GM19238 (cell line): ENCODE measurements at regions not wholly inside any gene's neighbourhood (a gene's known extent, or its start where the extent isn't known, plus 50 kb on each side); places are given as distances from the start of the nearest gene placed in this dataset.
"Not testable (repeated sequence)": the region's sequence is repeated elsewhere in the genome, so short reads cannot be mapped to it uniquely, and the experiment has no call there.

Experiments
- DNase-seq: peaks from one replicate; pipeline ENCODE4 v3.0.0; 2011; ENCODE audit warnings: low spot score; ENCODE audit not compliant: insufficient read length

GRCh38 chr2:193520709-193521458, 1326.2 kb upstream of the TMEFF2 start:
- no peak for DNase-seq

DNA sequence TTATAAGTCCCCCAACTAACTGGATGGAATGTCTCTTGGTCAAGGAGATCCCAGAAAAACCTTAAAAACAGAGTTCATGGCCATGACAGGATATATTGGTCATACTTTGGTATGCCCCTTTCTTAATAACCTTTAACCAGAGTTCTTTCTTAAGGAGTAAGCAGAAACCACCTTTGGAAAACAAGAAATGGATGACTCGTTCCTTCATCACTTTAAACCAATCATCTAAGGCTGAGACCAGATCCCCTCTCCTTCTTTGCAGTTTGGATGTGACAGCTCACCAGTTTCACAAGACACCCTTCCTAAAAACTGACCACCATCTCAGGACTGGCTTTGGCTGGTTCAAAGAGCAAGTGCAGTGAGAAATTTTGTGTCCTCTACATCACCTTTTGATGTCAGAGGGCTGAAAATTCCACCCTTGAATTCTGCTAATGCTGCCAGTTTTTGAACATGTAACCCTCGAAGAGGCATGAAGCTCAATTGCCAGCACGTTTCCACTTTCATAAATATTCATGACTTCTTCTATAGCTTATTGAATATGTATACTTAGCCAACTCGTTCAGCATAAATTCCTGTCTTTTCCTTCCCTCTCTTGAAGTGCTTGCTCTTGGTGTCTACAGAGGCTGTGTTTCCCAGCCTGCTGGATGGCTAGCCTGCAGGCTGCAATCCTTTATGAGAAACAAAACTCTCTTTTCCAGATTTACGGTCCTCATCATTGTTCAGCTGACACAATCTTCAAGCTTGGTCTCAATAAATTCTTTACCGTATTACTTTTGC, 1323.5 kb upstream of the TMEFF2 start:
- DNase-seq, result no peak

DNA sequence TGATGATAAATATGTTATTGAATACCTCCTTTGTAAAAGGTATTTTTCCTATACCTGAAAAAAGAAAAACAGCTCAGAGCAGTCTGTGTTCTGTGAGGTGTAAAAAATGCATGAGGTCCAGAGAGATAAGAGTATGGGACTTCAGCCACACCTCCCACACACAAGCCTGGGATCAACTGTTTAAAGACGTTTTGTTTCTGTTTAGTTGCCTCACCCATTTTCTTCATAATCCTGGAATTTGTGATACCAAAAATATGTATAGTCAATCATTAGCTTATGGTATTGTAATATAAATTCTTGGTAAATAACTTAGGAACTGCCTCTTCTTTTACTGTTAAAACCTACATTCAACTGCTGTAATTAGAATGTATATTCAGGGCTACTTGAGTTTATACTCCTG, 1322.9 kb upstream of the TMEFF2 start:
- no peak for DNase-seq

DNA sequence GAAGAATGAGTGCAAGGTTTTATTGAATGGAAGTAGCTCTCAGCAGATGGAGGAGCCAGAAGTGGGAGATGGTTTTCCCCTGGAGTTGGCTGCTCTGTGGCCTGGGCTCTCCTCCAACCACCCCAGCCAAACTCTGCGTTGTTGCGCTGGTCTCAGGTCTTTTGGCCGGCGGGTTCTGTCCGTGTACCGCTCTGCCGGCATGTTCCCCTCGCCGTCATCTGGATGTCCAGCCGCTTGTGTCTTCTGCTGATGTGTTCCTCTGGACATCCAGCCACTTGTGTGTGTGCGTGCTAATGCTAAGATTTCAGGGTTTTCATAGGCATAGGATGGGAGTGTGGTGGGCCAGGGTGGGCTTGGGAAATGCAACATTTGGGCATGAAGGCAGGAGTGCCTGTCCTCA, 1311.3 kb upstream of the TMEFF2 start:
- no peak for DNase-seq

- DNase-seq, result no peak
Observed at GRCh38 chr2:193505620-193506019, 1310.9 kb upstream of the TMEFF2 start.

- no peak for DNase-seq
Observed at GRCh38 chr2:193502363-193503035, 1307.8 kb upstream of the TMEFF2 start.

GRCh38 chr2:193496786-193497185, 1302.1 kb upstream of the TMEFF2 start:
- DNase-seq, result no peak

DNA sequence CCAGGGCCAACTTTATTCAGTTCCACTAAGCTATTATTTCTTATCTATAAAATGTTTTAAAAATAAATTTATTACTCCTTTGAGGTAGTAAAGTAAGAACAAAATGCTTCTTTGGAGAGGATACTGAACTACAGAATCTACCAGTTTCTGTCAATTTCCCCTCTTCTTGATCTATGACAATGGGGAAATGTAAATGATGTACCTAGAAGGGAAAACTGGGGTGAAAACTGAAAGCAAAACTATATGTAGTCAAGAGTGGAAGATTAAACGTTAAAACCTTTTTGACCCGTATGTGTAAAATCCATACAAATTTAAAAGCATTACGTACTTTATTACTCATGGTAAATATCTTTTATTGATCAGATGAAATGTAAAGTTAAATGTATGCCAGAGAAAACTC, 1287.8 kb upstream of the TMEFF2 start:
- peak; percentile 2 for DNase-seq

- no peak for DNase-seq
Observed at GRCh38 chr2:193480187-193480586, 1285.5 kb upstream of the TMEFF2 start.

DNA sequence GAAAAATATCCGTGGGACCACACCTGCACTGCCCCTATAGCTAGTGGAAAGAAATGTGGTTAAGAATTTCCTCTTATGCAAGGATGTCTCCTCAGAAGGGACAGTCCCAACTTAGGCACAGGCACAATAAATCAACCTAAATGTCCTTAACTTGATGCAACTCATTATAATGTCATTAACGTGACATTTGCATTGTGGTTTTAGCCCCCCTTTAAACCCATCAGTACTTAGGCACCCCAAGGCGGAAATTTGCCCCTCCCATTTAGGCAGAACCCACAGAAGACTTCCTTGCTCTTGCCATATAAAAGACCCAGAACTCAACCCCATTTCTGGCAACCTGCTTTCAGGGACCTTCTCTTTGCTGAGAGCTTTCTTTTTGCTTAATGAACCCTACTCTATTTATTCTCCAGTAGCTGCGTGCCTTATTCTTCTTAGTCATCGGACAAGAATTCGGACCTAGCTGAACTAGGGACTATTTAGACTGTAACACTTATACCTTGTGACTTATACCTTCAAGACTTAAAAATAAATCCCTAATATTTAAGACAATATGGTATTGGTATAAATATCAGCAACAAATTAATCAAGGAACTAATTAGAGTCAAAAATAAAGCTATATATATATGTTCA, 1281.6 kb upstream of the TMEFF2 start:
- DNase-seq, result no peak

GRCh38 chr2:193475038-193475437, 1280.3 kb upstream of the TMEFF2 start:
- no peak for DNase-seq

DNA sequence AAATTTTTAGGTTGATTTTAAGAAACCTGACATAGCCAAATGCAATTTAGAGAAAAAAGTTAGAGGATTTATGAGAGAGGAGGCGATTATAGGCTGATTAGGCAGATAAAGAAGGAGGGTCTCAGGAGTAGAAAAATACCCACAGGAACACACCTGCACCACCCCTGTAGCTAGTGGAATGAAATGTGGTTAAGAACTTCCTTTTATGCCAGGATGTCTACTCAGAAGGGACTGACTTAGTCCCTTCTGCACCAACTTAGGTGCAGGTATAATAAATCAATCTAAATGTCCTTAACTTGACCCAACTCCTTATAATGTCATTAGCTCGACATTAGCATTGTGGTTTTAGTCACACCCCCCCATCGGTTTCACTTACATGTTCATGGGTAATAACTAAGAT, 1274.5 kb upstream of the TMEFF2 start:
- no peak for DNase-seq

GRCh38 chr2:193467276-193467987, 1272.7 kb upstream of the TMEFF2 start:
- DNase-seq, result no peak

DNA sequence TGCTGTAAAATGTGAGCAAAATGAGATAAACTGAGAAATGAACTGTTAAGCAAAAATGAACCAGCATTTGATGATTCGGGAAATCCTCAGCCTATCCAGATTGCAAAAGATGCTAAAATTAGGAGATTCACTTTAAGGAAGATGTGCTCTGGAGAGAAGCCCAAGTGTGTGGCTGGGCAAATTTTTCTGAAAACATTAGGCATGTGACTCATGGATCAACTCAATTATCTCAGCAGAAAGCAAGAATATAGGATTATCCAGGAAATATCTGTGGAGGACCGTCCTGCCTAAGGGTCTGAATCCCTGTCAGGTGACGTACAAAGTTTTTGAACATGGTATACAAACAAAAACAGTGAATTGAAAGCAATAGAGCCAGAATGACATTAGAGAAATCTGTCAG, 1268.3 kb upstream of the TMEFF2 start:
- DNase-seq, result no peak

DNA sequence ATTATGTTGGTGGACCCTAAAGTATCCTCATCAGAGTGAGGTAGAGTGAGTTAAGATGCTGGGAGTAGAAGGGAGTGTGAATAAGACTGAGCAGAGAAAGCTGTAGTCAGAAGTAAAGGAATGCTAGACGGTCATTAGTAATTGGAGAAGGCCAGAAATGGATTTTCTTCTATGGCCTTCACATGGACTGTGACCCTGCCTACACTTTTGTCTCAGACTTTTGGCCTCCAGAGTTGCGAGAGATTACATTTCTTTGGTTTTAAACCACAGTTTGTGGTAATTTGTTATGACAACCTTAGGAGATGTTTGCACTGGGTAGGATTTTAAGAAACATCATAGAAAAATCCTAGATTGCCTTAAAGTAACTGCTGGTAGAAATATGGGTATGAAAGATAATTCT, 1267.7 kb upstream of the TMEFF2 start:
- DNase-seq, result no peak

DNA sequence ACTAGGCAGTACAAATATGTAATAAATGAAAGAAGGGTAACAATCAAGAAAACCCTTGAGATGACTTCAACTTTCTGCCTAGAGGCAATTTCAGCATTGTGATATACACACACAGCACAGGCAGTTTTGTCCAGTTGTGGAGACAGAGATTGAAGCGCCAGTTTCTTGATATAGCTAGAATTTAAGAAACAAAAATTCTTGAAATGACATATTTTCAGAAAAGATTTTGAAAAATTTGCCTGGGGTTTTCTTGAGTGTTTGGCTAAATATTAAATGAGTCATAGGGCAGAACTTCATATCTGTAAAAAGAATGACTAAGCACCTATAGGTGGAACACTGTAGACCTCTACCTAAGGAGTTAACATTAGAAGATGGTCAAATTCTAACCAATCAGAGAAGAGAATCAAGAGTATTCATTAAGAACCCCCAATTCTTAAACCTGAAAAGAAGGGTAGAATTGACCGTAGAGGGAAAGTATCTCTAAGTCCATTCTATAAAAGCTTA, 1266.8 kb upstream of the TMEFF2 start:
- DNase-seq, result no peak

GRCh38 chr2:193446967-193447366, 1252.2 kb upstream of the TMEFF2 start:
- DNase-seq, result no peak

DNA sequence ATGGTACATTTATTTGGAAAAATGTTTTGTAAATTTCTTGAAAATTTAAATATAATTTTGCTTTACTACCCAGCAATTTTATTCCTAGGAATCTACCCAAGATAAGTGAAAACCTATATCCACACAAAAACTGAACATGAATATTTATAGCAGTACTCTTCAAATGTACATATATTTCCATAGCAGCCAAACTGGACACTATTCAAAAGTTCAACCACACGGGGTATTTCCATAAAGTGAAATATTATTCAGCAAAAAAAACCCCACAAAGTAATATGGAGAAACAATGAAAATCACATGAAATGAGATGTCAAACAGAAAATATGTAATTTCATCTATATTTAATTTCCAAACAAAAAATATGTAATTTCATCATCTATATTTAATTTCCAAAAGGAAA, 1247.6 kb upstream of the TMEFF2 start:
- DNase-seq, result no peak

DNA sequence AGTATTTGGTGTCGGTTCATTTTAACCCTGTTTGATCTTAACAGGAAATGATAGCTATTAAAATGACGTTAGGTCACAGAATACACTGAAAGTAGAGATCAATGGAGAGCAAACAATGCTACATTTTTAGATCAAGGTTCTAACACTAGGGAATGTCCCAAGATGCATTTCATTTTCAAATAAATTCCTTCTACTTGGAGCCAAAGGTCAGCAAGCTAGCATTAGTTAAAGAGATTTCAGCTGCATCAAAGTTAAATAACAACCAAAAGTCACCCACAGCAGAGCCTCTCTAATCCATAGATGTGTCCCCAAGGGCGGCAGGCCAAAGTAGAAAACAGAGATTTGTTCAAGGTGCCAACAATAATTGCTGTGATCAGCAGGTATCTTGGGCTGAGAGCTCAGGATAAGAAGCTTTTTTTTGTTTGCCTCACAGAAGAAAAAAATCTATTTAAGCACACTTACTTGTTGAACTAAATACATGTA, 1233.6 kb upstream of the TMEFF2 start:
- DNase-seq, result no peak

DNA sequence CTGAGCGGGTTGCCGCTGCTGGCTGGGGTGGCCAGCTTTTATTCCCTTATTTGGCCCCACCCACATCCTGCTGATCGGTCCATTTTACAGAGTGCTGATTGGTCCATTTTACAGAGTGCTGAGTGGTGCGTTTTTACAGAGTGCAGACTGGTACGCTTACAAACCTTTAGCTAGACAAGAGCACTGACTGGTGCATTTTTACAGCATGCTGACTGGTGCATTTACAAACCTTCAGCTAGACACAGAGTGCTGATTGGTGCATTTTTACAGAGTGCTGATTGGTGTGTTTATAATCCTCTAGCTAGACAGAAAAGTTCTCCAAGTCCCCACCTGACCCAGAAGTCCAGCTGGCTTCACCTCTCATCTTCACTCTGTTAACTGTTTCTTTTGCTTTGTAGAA, 1217.6 kb upstream of the TMEFF2 start:
- DNase-seq, result not testable (repeated sequence)

GRCh38 chr2:193409951-193410350, 1215.2 kb upstream of the TMEFF2 start:
- DNase-seq, result no peak
